HepG2 (cell line): ENCODE measurements at regions not wholly inside any gene's neighbourhood (a gene's known extent, or its start where the extent isn't known, plus 50 kb on each side); places are given as distances from the start of the nearest gene placed in this dataset.

Source experiments
- ATAC-seq: fragments of 200-7000 bp; cut with Tn5 transposase; 3 replicates; pipeline ENCODE4 v1.9.1; 2020; ENCODE audit warnings: mild to moderate bottlenecking, moderate library complexity
- BruUV-seq: library from RNA; stranded (reverse); fragments of 400-500 nt; replicated peaks from 2 replicates; lab custom pipeline; 2021; lab: Mats Ljungman, UMichigan
- CTCF ChIA-PET: fragments of 300-600 bp; formaldehyde crosslinking; extraction: SDS; loops from one replicate; lab custom pipeline; 2021; ENCODE audit warnings: low total read pairs, inconsistent platforms, low intra/inter-chr PET ratio; lab: Yijun Ruan, JAX
- POLR2A ChIA-PET: fragments of 350-600 bp; sonication (Branson Sonifier 250); formaldehyde crosslinking; loops from one replicate; lab custom pipeline; 2020; ENCODE audit warnings: antibody characterized with exemption, inconsistent platforms; lab: Yijun Ruan, JAX
- DNase-seq: peaks from one replicate; pipeline ENCODE4 v3.0.0-alpha.2; 2015; ENCODE audit warnings: low spot score
- FAIRE-seq: peaks from 3 replicates; lab custom pipeline; 2011; peaks lifted over from hg19 to GRCh38; lab: Jason Lieb, UNC
- H2AFZ ChIP-seq: one replicate; pipeline ENCODE4 v1.6.1; 2011; ENCODE audit warnings: low read length, inconsistent platforms
- H3K27ac ChIP-seq: fragments of 300-600 bp; 3 replicates; pipeline ENCODE4 v1.8.0; 2011; ENCODE audit warnings: mixed run types, mild to moderate bottlenecking, mixed read lengths, low read length, inconsistent platforms; ENCODE audit not compliant: insufficient read depth; ENCODE audit errors: extremely low read length
- H3K27me3 ChIP-seq, 2 experiments: fragments of 200-600 bp in 1 of 2; 2 replicates in 1 of 2; 3 replicates in 1 of 2; pipeline versions ENCODE4 v1.6.0 to v1.8.0; 2011; ENCODE audit warnings: low read length in 2 of 2, mild to moderate bottlenecking in 2 of 2, moderate library complexity in 2 of 2, inconsistent platforms in 1 of 2; ENCODE audit not compliant: insufficient read depth in 2 of 2, control insufficient read depth in 1 of 2
- H3K36me3 ChIP-seq, 2 experiments: fragments of 200-600 bp in 1 of 2; replicated peaks in 1 of 2; 2 replicates in 1 of 2; 3 replicates in 1 of 2; pipeline versions ENCODE4 v1.5.1 to v1.8.0; 2011; ENCODE audit warnings: low read length in 2 of 2, inconsistent platforms in 1 of 2; ENCODE audit not compliant: insufficient read depth in 2 of 2, control insufficient read depth in 1 of 2
- H3K4me1 ChIP-seq: 2 replicates; pipeline ENCODE4 v1.5.1; 2012; ENCODE audit warnings: low read length, inconsistent platforms; ENCODE audit not compliant: insufficient read depth
- H3K4me2 ChIP-seq: 2 replicates; pipeline ENCODE4 v1.6.0; 2011; ENCODE audit warnings: low read depth, low read length, inconsistent platforms
- H3K4me3 ChIP-seq, 3 experiments: fragments of 200-600 bp in 1 of 3; sonication (generic), shearing (Covaris generic) in 1 of 3; replicated peaks in 1 of 3; 2 replicates each; pipeline ENCODE4 v1.5.1; 2011 to 2016; ENCODE audit warnings: low read length in 3 of 3, inconsistent platforms in 2 of 3, low read depth in 2 of 3, mild to moderate bottlenecking in 2 of 3, control low read depth in 1 of 3, mixed read lengths in 1 of 3; ENCODE audit not compliant: insufficient read depth in 1 of 3
- H3K79me2 ChIP-seq: one replicate; pipeline ENCODE4 v1.6.1; 2011; ENCODE audit warnings: low read length, inconsistent platforms; ENCODE audit not compliant: insufficient read depth
- H3K9ac ChIP-seq: 2 replicates; pipeline ENCODE4 v1.6.0; 2011; ENCODE audit warnings: mild to moderate bottlenecking, low read depth, low read length, inconsistent platforms; ENCODE audit not compliant: insufficient read depth
- H3K9me3 ChIP-seq: 2 replicates; pipeline ENCODE4 v1.5.1; 2012; ENCODE audit warnings: mild to moderate bottlenecking, low read length
- H4K20me1 ChIP-seq: 2 replicates; pipeline ENCODE4 v1.6.0; 2011; ENCODE audit warnings: inconsistent platforms, mild to moderate bottlenecking, low read length, moderate library complexity; ENCODE audit not compliant: insufficient read depth
- GABPA ChIP-seq, 2 experiments: IDR thresholded peaks; 2 replicates each; pipeline ENCODE4 v1.6.1; 2011 to 2016; ENCODE audit warnings: low read depth in 2 of 2, low read length in 1 of 2, missing biosample characterization in 1 of 2, missing genetic modification characterization in 1 of 2
- HNRNPLL ChIP-seq: fragments of 200-400 bp; formaldehyde crosslinking; IDR thresholded peaks from 2 replicates; pipeline ENCODE4 v1.6.1; 2017; ENCODE audit warnings: mild to moderate bottlenecking, low read depth, low read length; ENCODE audit not compliant: poor library complexity, severe bottlenecking
- KDM5A ChIP-seq: fragments of 200-600 bp; sonication (generic); IDR thresholded peaks from 2 replicates; pipeline ENCODE4 v1.7.0; 2018; ENCODE audit warnings: antibody characterized with exemption, mild to moderate bottlenecking, low read length, borderline replicate concordance
- MEIS2 ChIP-seq: sonication (generic); formaldehyde crosslinking; IDR thresholded peaks from 2 replicates; pipeline ENCODE4 v1.9.0; 2021; ENCODE audit warnings: mild to moderate bottlenecking, missing genetic modification reagents
- PAX8 ChIP-seq: sonication (generic); formaldehyde crosslinking; IDR thresholded peaks from 2 replicates; pipeline ENCODE4 v1.8.0; 2022; ENCODE audit warnings: mild to moderate bottlenecking, missing genetic modification reagents, borderline replicate concordance
- SMAD9 ChIP-seq: sonication (generic); formaldehyde crosslinking; IDR thresholded peaks from 2 replicates; pipeline ENCODE4 v1.5.1; 2020; ENCODE audit warnings: mild to moderate bottlenecking, missing genetic modification reagents
- ZBTB7B ChIP-seq: sonication (generic); formaldehyde crosslinking; IDR thresholded peaks from 2 replicates; pipeline ENCODE4 v1.4.0; 2020; ENCODE audit warnings: missing genetic modification reagents
- ZNF256 ChIP-seq: sonication (generic); formaldehyde crosslinking; conservative IDR thresholded peaks from 2 replicates; pipeline ENCODE4 v1.4.0; 2020; ENCODE audit warnings: missing genetic modification reagents
- ZNF263 ChIP-seq: sonication (generic); formaldehyde crosslinking; IDR thresholded peaks from 2 replicates; pipeline ENCODE4 v1.4.0; 2020; ENCODE audit warnings: missing genetic modification reagents
- ZSCAN21 ChIP-seq: sonication (generic); formaldehyde crosslinking; IDR thresholded peaks from 2 replicates; pipeline ENCODE4 v1.8.0; 2022; ENCODE audit warnings: mild to moderate bottlenecking, missing genetic modification reagents, moderate library complexity, borderline replicate concordance
- WGBS: methylation state at CpG from one replicate; pipeline ENCODE4 v1.1.6; 2017; ENCODE audit warnings: low lambda C conversion rate; 5-methylcytosine and 5-hydroxymethylcytosine counted together
- in situ Hi-C: cut with HindIII; loops from 2 replicates; pipeline ENCODE4 v1.10.0; 2017; ENCODE audit warnings: low pct_unique_long_range_greater_than_20kb; ENCODE audit not compliant: extremely low pct_ligation_motif_present
- intact Hi-C: fragments of 100-400 bp; cut with micrococcal nuclease; formaldehyde crosslinking; loops from one replicate; pipeline ENCODE4 v1.10.0; 2022; ENCODE audit not compliant: unreplicated experiment
- TF ChIP-seq, protein P1 (sequence below): sonication (generic); formaldehyde crosslinking; IDR thresholded peaks from 2 replicates; pipeline ENCODE4 v1.8.1; 2023; ENCODE audit warnings: mild to moderate bottlenecking, missing genetic modification reagents
- TF ChIP-seq, protein P2 (sequence below): sonication (generic); formaldehyde crosslinking; IDR thresholded peaks from 2 replicates; pipeline ENCODE4 v1.5.0; 2020; ENCODE audit warnings: mild to moderate bottlenecking, low read depth, missing genetic modification reagents, borderline replicate concordance
- TF ChIP-seq, protein P3 (sequence below), 2 experiments: fragments of 450-650 bp in 1 of 2; sonication (generic) in 1 of 2; formaldehyde crosslinking; IDR thresholded peaks; 2 replicates each; pipeline versions ENCODE4 v1.5.0 to v1.8.0; 2020 to 2022; ENCODE audit warnings: mild to moderate bottlenecking in 1 of 2, missing genetic modification reagents in 1 of 2

DNA sequence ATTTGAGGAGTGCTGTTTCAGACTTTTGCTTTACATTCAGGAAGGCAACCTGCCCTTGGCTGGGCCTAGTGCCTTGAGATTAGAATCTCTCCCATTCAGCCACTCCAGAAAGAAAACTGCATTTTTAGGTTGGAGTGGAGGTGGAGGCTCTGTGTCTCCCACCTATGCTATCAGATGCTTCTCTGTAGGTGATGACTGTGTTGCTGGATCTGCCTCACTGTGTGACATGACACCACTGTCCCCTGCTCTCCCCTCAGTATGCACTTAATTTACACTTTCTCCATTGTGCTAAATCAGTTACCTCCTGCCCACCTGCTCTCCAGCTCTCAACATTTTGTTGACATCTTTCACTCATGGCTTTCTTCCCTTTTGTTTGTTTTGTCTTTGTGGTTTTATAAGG lies 265.8 kb downstream of the TENT4A start:
- Histone ChIP-seq H3K79me2 (no peaks in the 10 kb centered on the region), H3K9ac (no peak overlapping the region), H3K4me2 (no peak overlapping the region), H3K36me3 (no peaks in the 10 kb centered on the region), H4K20me1 (no peaks in the 10 kb centered on the region), H3K9me3 (no peaks in the 10 kb centered on the region), H3K27me3 (peaks cover 0 to 2% of the 10 kb centered on the region in 2 experiments; a peak in 2 of 5 replicates), H3K4me1 (no peaks in the 10 kb centered on the region), H2AFZ (no peak overlapping the region), H3K4me3 (no peak overlapping the region), H3K27ac (no peak overlapping the region)
- intact Hi-C loops (no loop called here), in situ Hi-C loops (no loop called here)
- BruUV-seq: no TSS peak
- ATAC-seq (no peak), FAIRE-seq (no peak), DNase-seq (no peak)
- POLR2A ChIA-PET: no interaction called here
- CTCF ChIA-PET: no interaction called here
- no peak for TF ChIP-seq ZSCAN21 (CRISPR knock-in tag)

DNA sequence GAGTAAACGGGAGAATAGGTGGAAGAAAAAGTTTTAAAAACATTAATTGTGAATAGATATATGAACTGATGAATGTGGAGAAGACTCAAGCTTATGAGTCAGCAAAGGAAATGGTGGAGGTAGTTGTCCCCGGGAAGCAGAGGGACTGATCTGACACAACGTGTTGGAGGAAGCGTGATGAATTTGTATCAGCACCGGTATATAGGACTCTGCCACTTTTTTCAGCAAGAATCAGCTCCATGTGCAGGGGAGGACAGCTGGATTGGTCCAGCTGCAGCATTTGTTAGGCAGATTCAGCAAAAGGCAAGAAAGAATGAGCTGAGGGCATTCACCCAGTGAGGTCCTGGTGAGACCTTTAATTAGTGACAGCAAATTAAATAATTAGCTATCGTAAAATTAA lies 276.0 kb downstream of the TENT4A start:
- no TSS peak for BruUV-seq

More for the DNA sequence above, 276.0 kb downstream of the TENT4A start:
- ChIA-PET POLR2A (no interaction called here), CTCF (no interaction called here)
- TF ChIP-seq, protein P1, sequence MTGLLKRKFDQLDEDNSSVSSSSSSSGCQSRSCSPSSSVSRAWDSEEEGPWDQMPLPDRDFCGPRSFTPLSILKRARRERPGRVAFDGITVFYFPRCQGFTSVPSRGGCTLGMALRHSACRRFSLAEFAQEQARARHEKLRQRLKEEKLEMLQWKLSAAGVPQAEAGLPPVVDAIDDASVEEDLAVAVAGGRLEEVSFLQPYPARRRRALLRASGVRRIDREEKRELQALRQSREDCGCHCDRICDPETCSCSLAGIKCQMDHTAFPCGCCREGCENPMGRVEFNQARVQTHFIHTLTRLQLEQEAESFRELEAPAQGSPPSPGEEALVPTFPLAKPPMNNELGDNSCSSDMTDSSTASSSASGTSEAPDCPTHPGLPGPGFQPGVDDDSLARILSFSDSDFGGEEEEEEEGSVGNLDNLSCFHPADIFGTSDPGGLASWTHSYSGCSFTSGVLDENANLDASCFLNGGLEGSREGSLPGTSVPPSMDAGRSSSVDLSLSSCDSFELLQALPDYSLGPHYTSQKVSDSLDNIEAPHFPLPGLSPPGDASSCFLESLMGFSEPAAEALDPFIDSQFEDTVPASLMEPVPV: no peak
- TF ChIP-seq ZBTB7B (CRISPR knock-in tag) (no peak), PAX8 (CRISPR knock-in tag) (no peak), KDM5A (no peak), HNRNPLL (no peak), ZNF256 (CRISPR knock-in tag) (no peak), GABPA (IDR thresholded peaks at IDR 0.05; ENCODE audit: low read depth, low read length) (no peak), GABPA (CRISPR knock-in tag; IDR thresholded peaks at IDR 0.05; ENCODE audit: low read depth) (no peak), ZNF263 (CRISPR knock-in tag) (no peak), MEIS2 (CRISPR knock-in tag) (no peak), SMAD9 (CRISPR knock-in tag) (no peak)
- TF ChIP-seq, protein P2, sequence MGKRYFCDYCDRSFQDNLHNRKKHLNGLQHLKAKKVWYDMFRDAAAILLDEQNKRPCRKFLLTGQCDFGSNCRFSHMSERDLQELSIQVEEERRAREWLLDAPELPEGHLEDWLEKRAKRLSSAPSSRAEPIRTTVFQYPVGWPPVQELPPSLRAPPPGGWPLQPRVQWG (CRISPR knock-in tag): no peak
- TF ChIP-seq, protein P3, sequence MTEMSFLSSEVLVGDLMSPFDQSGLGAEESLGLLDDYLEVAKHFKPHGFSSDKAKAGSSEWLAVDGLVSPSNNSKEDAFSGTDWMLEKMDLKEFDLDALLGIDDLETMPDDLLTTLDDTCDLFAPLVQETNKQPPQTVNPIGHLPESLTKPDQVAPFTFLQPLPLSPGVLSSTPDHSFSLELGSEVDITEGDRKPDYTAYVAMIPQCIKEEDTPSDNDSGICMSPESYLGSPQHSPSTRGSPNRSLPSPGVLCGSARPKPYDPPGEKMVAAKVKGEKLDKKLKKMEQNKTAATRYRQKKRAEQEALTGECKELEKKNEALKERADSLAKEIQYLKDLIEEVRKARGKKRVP (CRISPR knock-in tag; IDR thresholded peaks at IDR 0.05): no peak
- no peak overlapping the region for H2AFZ ChIP-seq
- ATAC-seq (no peak), FAIRE-seq (no peak), DNase-seq (no peak)
- H3K4me1 ChIP-seq: no peaks in the 10 kb centered on the region
- H3K27ac ChIP-seq: no peak overlapping the region
- H3K9ac ChIP-seq: no peak overlapping the region
- H3K9me3 ChIP-seq: no peaks in the 10 kb centered on the region
- H4K20me1 ChIP-seq: no peaks in the 10 kb centered on the region
- no peaks in the 10 kb centered on the region; a peak in 1 of 5 replicates for H3K27me3 ChIP-seq
- H3K4me2 ChIP-seq: no peak overlapping the region
- 7% methylated on average over 6 of the region's 6 CpGs for WGBS
- in situ Hi-C loops (no loop called here), intact Hi-C loops (no loop called here)
- no peak overlapping the region for H3K4me3 ChIP-seq
- H3K79me2 ChIP-seq: no peaks in the 10 kb centered on the region
- no peaks in the 10 kb centered on the region for H3K36me3 ChIP-seq
